ENCODE measurements at regions not wholly inside any gene's neighbourhood (a gene's known extent, or its start where the extent isn't known, plus 50 kb on each side); places are given as distances from the start of the nearest gene placed in this dataset.

DNA sequence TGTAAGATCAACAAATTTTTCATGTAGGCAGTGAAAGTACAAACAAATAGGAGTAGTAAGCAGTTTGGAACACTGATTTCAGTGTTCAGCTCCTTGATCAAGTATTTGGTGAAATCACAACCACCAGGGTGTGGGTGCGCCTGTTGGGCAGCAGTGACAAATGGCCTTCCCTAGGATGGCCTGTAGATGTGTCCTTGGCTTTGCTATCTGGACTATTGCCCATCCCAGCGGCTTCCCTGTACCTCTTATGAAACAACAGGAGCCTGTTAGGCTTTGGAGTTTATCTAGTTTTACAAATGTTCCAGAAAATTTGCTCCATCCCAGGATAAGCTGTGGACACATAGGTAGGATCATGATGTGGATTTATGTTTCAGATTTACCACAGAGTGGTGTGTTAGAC, 216.8 kb upstream of the FAT1 start:
- Histone ChIP-seq H3K4me1 (peaks cover 7% of the 10 kb centered on the region), H3K27ac (no peak overlapping the region), H3K36me3 (no peaks in the 10 kb centered on the region), H3K27me3 (no peaks in the 10 kb centered on the region), H3K4me3 (no peak overlapping the region), H3K9me3 (no peaks in the 10 kb centered on the region)
- WGBS, result 83% methylated on average over 2 of the region's 2 CpGs
- TF ChIP-seq EP300 (IDR thresholded peaks at IDR 0.05) (no peak), POLR2AphosphoS5 (IDR thresholded peaks at IDR 0.05) (no peak), CTCF (IDR thresholded peaks at IDR 0.05) (no peak), POLR2A (IDR thresholded peaks at IDR 0.05) (no peak)
- no peak for DNase-seq (ENCODE audit: low spot score in 2 of 2)

DNA sequence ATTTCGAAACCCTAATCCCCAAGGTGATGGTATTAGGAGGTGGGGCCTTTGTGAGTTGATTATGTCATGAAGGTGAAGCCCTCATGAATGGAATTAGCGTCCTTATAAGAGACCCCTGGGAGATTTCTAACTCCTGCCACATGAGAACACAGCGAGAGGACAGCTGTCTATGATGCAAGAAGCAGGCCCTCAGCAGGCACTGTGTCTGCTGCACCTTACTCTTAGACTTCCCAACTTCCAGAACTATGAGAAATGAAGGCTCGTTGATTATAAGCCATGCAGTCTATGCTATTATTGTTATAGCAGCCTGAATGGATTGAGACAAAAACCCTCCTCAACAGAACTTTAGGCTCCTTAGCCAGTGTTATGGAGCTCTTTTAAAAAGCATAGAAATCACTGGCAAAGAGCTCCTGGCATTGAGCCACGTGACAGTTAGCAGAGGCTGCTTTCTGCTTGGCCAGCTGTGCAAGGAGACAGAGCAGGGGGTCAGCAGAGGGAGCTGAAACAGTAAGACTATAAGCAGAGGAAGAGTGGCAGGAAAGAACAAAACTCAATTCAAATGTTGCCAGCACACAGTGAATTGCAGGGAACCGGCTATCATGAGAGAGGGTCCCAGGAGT, 219.2 kb upstream of the FAT1 start:
- H3K4me3 ChIP-seq, result no peak overlapping the region
- H3K9me3 ChIP-seq, result no peaks in the 10 kb centered on the region
- H3K27me3 ChIP-seq, result no peaks in the 10 kb centered on the region
- no peaks in the 10 kb centered on the region for H3K36me3 ChIP-seq
- WGBS, result 56% methylated on average over 6 of the region's 6 CpGs
- H3K4me1 ChIP-seq, result peaks cover 7% of the 10 kb centered on the region
- TF ChIP-seq EP300 (IDR thresholded peaks at IDR 0.05) (no peak), POLR2A (IDR thresholded peaks at IDR 0.05) (no peak)
- DNase-seq (ENCODE audit: low spot score in 2 of 2), result no peak
- no peak overlapping the region for H3K27ac ChIP-seq

- H3K27ac ChIP-seq, result no peak overlapping the region
- no peaks in the 10 kb centered on the region for H3K27me3 ChIP-seq
- H3K4me3 ChIP-seq, result no peak overlapping the region
- DNase-seq (ENCODE audit: low spot score in 2 of 2), result no peak
- TF ChIP-seq CTCF (IDR thresholded peaks at IDR 0.05) (no peak), POLR2A (IDR thresholded peaks at IDR 0.05) (no peak), POLR2AphosphoS5 (IDR thresholded peaks at IDR 0.05) (no peak)
- WGBS, result 43% methylated on average over 2 of the region's 2 CpGs
- H3K36me3 ChIP-seq, result no peaks in the 10 kb centered on the region
- peaks cover 7% of the 10 kb centered on the region for H3K4me1 ChIP-seq
- no peaks in the 10 kb centered on the region for H3K9me3 ChIP-seq
These were observed 219.8 kb upstream of the FAT1 start for GRCh38 chr4:186943411-186943810.

- no peak for DNase-seq (ENCODE audit: low spot score in 2 of 2)
- H3K4me1 ChIP-seq, result peaks cover 7% of the 10 kb centered on the region
- H3K36me3 ChIP-seq, result no peaks in the 10 kb centered on the region
- no peak overlapping the region for H3K4me3 ChIP-seq
- no peaks in the 10 kb centered on the region for H3K27me3 ChIP-seq
- H3K27ac ChIP-seq, result no peak overlapping the region
- 90% methylated on average over 6 of the region's 6 CpGs for WGBS
- TF ChIP-seq CTCF (IDR thresholded peaks at IDR 0.05) (no peak), POLR2AphosphoS5 (IDR thresholded peaks at IDR 0.05) (no peak), EP300 (IDR thresholded peaks at IDR 0.05) (no peak), POLR2A (IDR thresholded peaks at IDR 0.05) (no peak)
- H3K9me3 ChIP-seq, result no peaks in the 10 kb centered on the region
These were observed 222.5 kb upstream of the FAT1 start for GRCh38 chr4:186946136-186946535.

- Histone ChIP-seq H3K4me1 (peaks cover 7% of the 10 kb centered on the region), H3K27ac (no peak overlapping the region), H3K27me3 (no peaks in the 10 kb centered on the region), H3K4me3 (no peak overlapping the region), H3K9me3 (no peaks in the 10 kb centered on the region), H3K36me3 (no peaks in the 10 kb centered on the region)
- no peak for DNase-seq (ENCODE audit: low spot score in 2 of 2)
- peak in 1 of 2 donors; percentile 9 for TF ChIP-seq CTCF (IDR thresholded peaks at IDR 0.05)
- no peak for TF ChIP-seq POLR2A (IDR thresholded peaks at IDR 0.05)
- 73% methylated on average over 11 of the region's 11 CpGs for WGBS
These were observed 223.1 kb upstream of the FAT1 start for GRCh38 chr4:186946682-186947294.
